ENCODE measurements at regions not wholly inside any gene's neighbourhood (a gene's known extent, or its start where the extent isn't known, plus 50 kb on each side); places are given as distances from the start of the nearest gene placed in this dataset.

- no TSS peak for BruUV-seq (replicated peaks)
- no peak for TF ChIP-seq EZH2phosphoT487 (IDR thresholded peaks at IDR 0.05; ENCODE audit: borderline replicate concordance, low read length)
- TF ChIP-seq EZH2 (IDR thresholded peaks at IDR 0.05; ENCODE audit: low read length, unreplicated experiment), result no peak
- TF ChIP-seq, protein P1, sequence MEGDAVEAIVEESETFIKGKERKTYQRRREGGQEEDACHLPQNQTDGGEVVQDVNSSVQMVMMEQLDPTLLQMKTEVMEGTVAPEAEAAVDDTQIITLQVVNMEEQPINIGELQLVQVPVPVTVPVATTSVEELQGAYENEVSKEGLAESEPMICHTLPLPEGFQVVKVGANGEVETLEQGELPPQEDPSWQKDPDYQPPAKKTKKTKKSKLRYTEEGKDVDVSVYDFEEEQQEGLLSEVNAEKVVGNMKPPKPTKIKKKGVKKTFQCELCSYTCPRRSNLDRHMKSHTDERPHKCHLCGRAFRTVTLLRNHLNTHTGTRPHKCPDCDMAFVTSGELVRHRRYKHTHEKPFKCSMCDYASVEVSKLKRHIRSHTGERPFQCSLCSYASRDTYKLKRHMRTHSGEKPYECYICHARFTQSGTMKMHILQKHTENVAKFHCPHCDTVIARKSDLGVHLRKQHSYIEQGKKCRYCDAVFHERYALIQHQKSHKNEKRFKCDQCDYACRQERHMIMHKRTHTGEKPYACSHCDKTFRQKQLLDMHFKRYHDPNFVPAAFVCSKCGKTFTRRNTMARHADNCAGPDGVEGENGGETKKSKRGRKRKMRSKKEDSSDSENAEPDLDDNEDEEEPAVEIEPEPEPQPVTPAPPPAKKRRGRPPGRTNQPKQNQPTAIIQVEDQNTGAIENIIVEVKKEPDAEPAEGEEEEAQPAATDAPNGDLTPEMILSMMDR (conservative IDR thresholded peaks at IDR 0.05; ENCODE audit: low read depth, low read length), result no peak
These were observed 233.8 kb upstream of the CPEB2 start for GRCh38 chr4:14768449-14768848.

DNA sequence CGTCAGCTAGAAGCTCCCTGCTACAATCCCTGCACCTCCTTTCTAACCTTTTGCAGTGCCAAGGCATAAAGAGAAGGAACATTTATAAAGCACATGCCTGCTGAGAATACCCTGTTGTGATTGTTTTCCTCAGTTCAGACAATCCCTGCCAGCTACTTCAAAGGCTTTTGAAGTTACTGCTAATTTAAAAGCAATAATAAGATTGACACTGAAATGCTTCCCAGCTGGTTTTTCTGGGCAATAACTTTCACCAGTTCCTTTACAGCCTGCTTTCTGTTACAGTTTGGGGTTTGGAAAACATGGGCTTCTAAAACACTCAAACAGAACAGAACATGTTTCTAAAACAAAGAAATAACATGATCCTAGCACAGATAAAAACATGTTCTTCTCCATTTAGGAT is 232.3 kb upstream of the CPEB2 start:
- no peaks in the 10 kb centered on the region for H3K79me2 ChIP-seq (ENCODE audit: low read length)
- no peak overlapping the region for H3K4me3 ChIP-seq (ENCODE audit: low read length)
- H3K36me3 ChIP-seq (ENCODE audit: low read depth, low read length), result no peaks in the 10 kb centered on the region
- BruUV-seq (replicated peaks), result no TSS peak
- no peak overlapping the region for H3K4me2 ChIP-seq (ENCODE audit: low read length)
- no peak for ATAC-seq
- H4K20me1 ChIP-seq (ENCODE audit: low read length), result no peaks in the 10 kb centered on the region
- no peak overlapping the region for H3K27ac ChIP-seq (ENCODE audit: low read length)
- H3K27me3 ChIP-seq (ENCODE audit: low read length), result no peaks in the 10 kb centered on the region
- no peak for DNase-seq
- H3K9ac ChIP-seq (ENCODE audit: low read length), result no peak overlapping the region
- ChIA-PET POLR2A (ENCODE audit: unreplicated experiment) (no interaction called here), CTCF (no interaction called here)
- H3K9me2 ChIP-seq (replicated peaks; ENCODE audit: low read length), result no peaks in the 10 kb centered on the region
- H3K4me1 ChIP-seq (ENCODE audit: insufficient read depth, low read length), result no peaks in the 10 kb centered on the region
- no peak for TF ChIP-seq EZH2 (IDR thresholded peaks at IDR 0.05; ENCODE audit: low read length, unreplicated experiment)
- intact Hi-C loops (cut with micrococcal nuclease), result no loop called here
- H3F3A ChIP-seq (ENCODE audit: low read length, unreplicated experiment), result no peaks in the 10 kb centered on the region
- no peak overlapping the region for H2AFZ ChIP-seq (ENCODE audit: low read length)
- no peaks in the 10 kb centered on the region for H3K9me3 ChIP-seq (ENCODE audit: low read length)

More at GRCh38 chr4:14768449-14768848, 233.8 kb upstream of the CPEB2 start:
- H2AFZ ChIP-seq (ENCODE audit: low read length), result no peak overlapping the region
- intact Hi-C loops (cut with micrococcal nuclease), result no loop called here
- no peaks in the 10 kb centered on the region for H3K79me2 ChIP-seq (ENCODE audit: low read length)
- H3F3A ChIP-seq (ENCODE audit: low read length, unreplicated experiment), result no peaks in the 10 kb centered on the region
- no peaks in the 10 kb centered on the region for H4K20me1 ChIP-seq (ENCODE audit: low read length)
- no peaks in the 10 kb centered on the region for H3K4me1 ChIP-seq (ENCODE audit: insufficient read depth, low read length)
- H3K9me2 ChIP-seq (replicated peaks; ENCODE audit: low read length), result no peaks in the 10 kb centered on the region
- no peaks in the 10 kb centered on the region for H3K36me3 ChIP-seq (ENCODE audit: low read depth, low read length)
- DNase-seq (no peak), ATAC-seq (no peak)
- H3K9ac ChIP-seq (ENCODE audit: low read length), result no peak overlapping the region
- H3K4me2 ChIP-seq (ENCODE audit: low read length), result no peak overlapping the region
- no peaks in the 10 kb centered on the region for H3K9me3 ChIP-seq (ENCODE audit: low read length)
- ChIA-PET POLR2A (ENCODE audit: unreplicated experiment) (no interaction called here), CTCF (no interaction called here)
- H3K4me3 ChIP-seq (ENCODE audit: low read length), result no peak overlapping the region
- no peaks in the 10 kb centered on the region for H3K27me3 ChIP-seq (ENCODE audit: low read length)
- H3K27ac ChIP-seq (ENCODE audit: low read length), result no peak overlapping the region

DNA sequence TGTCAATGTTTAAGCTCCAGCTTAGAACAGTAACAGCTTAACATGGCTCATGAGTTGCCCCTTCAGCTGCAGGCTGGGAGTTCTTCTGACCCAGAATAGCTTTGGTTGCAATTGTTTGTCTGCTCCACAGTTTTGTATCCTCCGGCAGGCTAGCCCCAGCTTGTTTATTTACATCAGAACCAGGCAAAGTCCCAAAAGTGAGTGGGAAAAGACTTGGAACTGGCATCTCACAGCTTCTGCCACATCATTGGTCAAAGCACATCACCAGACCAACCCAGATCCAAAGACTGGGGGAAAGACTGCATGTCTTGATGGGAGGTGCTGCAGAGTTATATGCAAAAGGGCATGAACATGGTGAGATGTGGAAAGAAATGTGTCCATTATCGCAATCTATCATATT is 231.2 kb upstream of the CPEB2 start:
- ChIA-PET POLR2A (ENCODE audit: unreplicated experiment) (no interaction called here), CTCF (interaction anchor here (0.6 kb wide), 1 partner anchor 115 kb away, joined by 4 read pairs; no protein-coding TSS in a partner anchor)
- ATAC-seq (no peak), DNase-seq (no peak)
- Histone ChIP-seq H3K79me2 (ENCODE audit: low read length) (no peaks in the 10 kb centered on the region), H3F3A (ENCODE audit: low read length, unreplicated experiment) (no peaks in the 10 kb centered on the region), H3K9me2 (replicated peaks; ENCODE audit: low read length) (no peaks in the 10 kb centered on the region), H3K9me3 (ENCODE audit: low read length) (no peaks in the 10 kb centered on the region), H4K20me1 (ENCODE audit: low read length) (no peaks in the 10 kb centered on the region), H3K27me3 (ENCODE audit: low read length) (no peaks in the 10 kb centered on the region), H2AFZ (ENCODE audit: low read length) (no peak overlapping the region), H3K4me3 (ENCODE audit: low read length) (no peak overlapping the region), H3K4me1 (ENCODE audit: insufficient read depth, low read length) (no peaks in the 10 kb centered on the region), H3K9ac (ENCODE audit: low read length) (no peak overlapping the region), H3K4me2 (ENCODE audit: low read length) (no peak overlapping the region), H3K36me3 (ENCODE audit: low read depth, low read length) (no peaks in the 10 kb centered on the region), H3K27ac (ENCODE audit: low read length) (no peak overlapping the region)
- no TSS peak for BruUV-seq (replicated peaks)
- intact Hi-C loops (cut with micrococcal nuclease), result no loop called here
- TF ChIP-seq, protein P1 (conservative IDR thresholded peaks at IDR 0.05; ENCODE audit: low read depth, low read length), result no peak
- TF ChIP-seq EZH2phosphoT487 (IDR thresholded peaks at IDR 0.05; ENCODE audit: borderline replicate concordance, low read length) (no peak), EZH2 (IDR thresholded peaks at IDR 0.05; ENCODE audit: low read length, unreplicated experiment) (no peak)
